Endothelial cell (in vitro differentiated cells): ENCODE measurements at regions not wholly inside any gene's neighbourhood (a gene's known extent, or its start where the extent isn't known, plus 50 kb on each side); places are given as distances from the start of the nearest gene placed in this dataset.
A peak's percentile ranks its signal among the peaks of the same experiment; 100 is the strongest.

Experiments used
- DNase-seq: peaks from one replicate; pipeline ENCODE4 v3.0.0; 2021; ENCODE audit warnings: low spot score
- H3K27ac Mint-ChIP-seq: one replicate; pipeline ENCODE4 v1.8.0; 2021; ENCODE audit warnings: mixed read lengths, inconsistent platforms; ENCODE audit not compliant: unreplicated experiment
- H3K27me3 Mint-ChIP-seq: one replicate; pipeline ENCODE4 v1.8.0; 2021; ENCODE audit warnings: mild to moderate bottlenecking, moderate library complexity, mixed read lengths, inconsistent platforms; ENCODE audit not compliant: unreplicated experiment
- H3K36me3 Mint-ChIP-seq: one replicate; pipeline ENCODE4 v1.8.0; 2021; ENCODE audit warnings: mild to moderate bottlenecking, low read depth, mixed read lengths, inconsistent platforms; ENCODE audit not compliant: unreplicated experiment
- H3K4me1 Mint-ChIP-seq: one replicate; pipeline ENCODE4 v1.8.0; 2021; ENCODE audit warnings: mild to moderate bottlenecking, mixed read lengths, inconsistent platforms; ENCODE audit not compliant: unreplicated experiment
- H3K4me3 Mint-ChIP-seq: one replicate; pipeline ENCODE4 v1.8.0; 2021; ENCODE audit warnings: mild to moderate bottlenecking, mixed read lengths, inconsistent platforms; ENCODE audit not compliant: unreplicated experiment
- H3K9me3 Mint-ChIP-seq: one replicate; pipeline ENCODE4 v1.8.0; 2021; ENCODE audit warnings: mixed read lengths, inconsistent platforms; ENCODE audit not compliant: unreplicated experiment
- CTCF ChIP-seq: fragments of 200-600 bp; sonication (generic); IDR thresholded peaks from one replicate; pipeline ENCODE4 v1.5.0; 2021; ENCODE audit warnings: antibody characterized with exemption; ENCODE audit not compliant: unreplicated experiment

- H3K27ac Mint-ChIP-seq, result no peak overlapping the region
- no peaks in the 10 kb centered on the region for H3K4me1 Mint-ChIP-seq
- no peaks in the 10 kb centered on the region for H3K9me3 Mint-ChIP-seq
- H3K4me3 Mint-ChIP-seq, result no peak overlapping the region
- H3K36me3 Mint-ChIP-seq, result no peaks in the 10 kb centered on the region
- no peak for DNase-seq
- TF ChIP-seq CTCF, result peak; percentile 35
- H3K27me3 Mint-ChIP-seq, result no peaks in the 10 kb centered on the region
Observed at GRCh38 chr6:81241126-81242041, 511.1 kb downstream of the TENT5A start.

- H3K36me3 Mint-ChIP-seq, result no peaks in the 10 kb centered on the region
- no peak overlapping the region for H3K27ac Mint-ChIP-seq
- no peaks in the 10 kb centered on the region for H3K9me3 Mint-ChIP-seq
- H3K4me3 Mint-ChIP-seq, result no peak overlapping the region
- no peak for TF ChIP-seq CTCF
- no peaks in the 10 kb centered on the region for H3K27me3 Mint-ChIP-seq
- DNase-seq, result no peak
- H3K4me1 Mint-ChIP-seq, result no peaks in the 10 kb centered on the region
Observed at GRCh38 chr6:81238390-81238789, 514.1 kb downstream of the TENT5A start.

- Mint-ChIP-seq H3K27ac (no peak overlapping the region), H3K36me3 (no peaks in the 10 kb centered on the region), H3K27me3 (no peaks in the 10 kb centered on the region), H3K4me1 (no peaks in the 10 kb centered on the region), H3K9me3 (no peaks in the 10 kb centered on the region), H3K4me3 (no peak overlapping the region)
- no peak for TF ChIP-seq CTCF
- no peak for DNase-seq
Observed at GRCh38 chr6:81237226-81237625, 515.3 kb downstream of the TENT5A start.

GRCh38 chr6:81235512-81235911 is 517.0 kb downstream of the TENT5A start:
- no peaks in the 10 kb centered on the region for H3K9me3 Mint-ChIP-seq
- H3K4me3 Mint-ChIP-seq, result no peak overlapping the region
- H3K36me3 Mint-ChIP-seq, result no peaks in the 10 kb centered on the region
- no peaks in the 10 kb centered on the region for H3K4me1 Mint-ChIP-seq
- H3K27me3 Mint-ChIP-seq, result no peaks in the 10 kb centered on the region
- H3K27ac Mint-ChIP-seq, result no peak overlapping the region
- TF ChIP-seq CTCF, result no peak
- DNase-seq, result no peak

- Mint-ChIP-seq H3K27ac (no peak overlapping the region), H3K4me3 (no peak overlapping the region), H3K4me1 (no peaks in the 10 kb centered on the region), H3K36me3 (no peaks in the 10 kb centered on the region), H3K9me3 (no peaks in the 10 kb centered on the region), H3K27me3 (no peaks in the 10 kb centered on the region)
- no peak for TF ChIP-seq CTCF
- DNase-seq, result no peak
Observed at GRCh38 chr6:81233990-81234389, 518.5 kb downstream of the TENT5A start.
